ENCODE measurements at regions not wholly inside any gene's neighbourhood (a gene's known extent, or its start where the extent isn't known, plus 50 kb on each side); places are given as distances from the start of the nearest gene placed in this dataset.

GRCh38 chr19:32010071-32010470, 335.3 kb upstream of the ZNF507 start:
- no peak for DNase-seq

- DNase-seq: no peak
These were observed 333.2 kb upstream of the ZNF507 start for GRCh38 chr19:32012206-32012605.

- no peak for DNase-seq
These were observed 332.4 kb upstream of the ZNF507 start for GRCh38 chr19:32012886-32013631.

- DNase-seq: no peak
These were observed 328.0 kb upstream of the ZNF507 start for GRCh38 chr19:32017176-32017953.

GRCh38 chr19:32018014-32018413, 327.4 kb upstream of the ZNF507 start:
- DNase-seq: no peak

- no peak for DNase-seq
These were observed 324.9 kb upstream of the ZNF507 start for GRCh38 chr19:32020538-32020937.

GRCh38 chr19:32022044-32022640, 323.3 kb upstream of the ZNF507 start:
- DNase-seq: no peak

GRCh38 chr19:32022731-32023563, 322.5 kb upstream of the ZNF507 start:
- no peak for DNase-seq

- no peak for DNase-seq
These were observed 321.9 kb upstream of the ZNF507 start for GRCh38 chr19:32023564-32023832.

GRCh38 chr19:32029235-32029634, 316.2 kb upstream of the ZNF507 start:
- DNase-seq: no peak

- no peak for DNase-seq
These were observed 312.8 kb upstream of the ZNF507 start for GRCh38 chr19:32032561-32032960.

GRCh38 chr19:32035626-32036025, 309.8 kb upstream of the ZNF507 start:
- no peak for DNase-seq

GRCh38 chr19:32038021-32038920, 307.1 kb upstream of the ZNF507 start:
- no peak for DNase-seq

- no peak for DNase-seq
These were observed 306.4 kb upstream of the ZNF507 start for GRCh38 chr19:32038961-32039360.

- DNase-seq: no peak
These were observed 306.0 kb upstream of the ZNF507 start for GRCh38 chr19:32039440-32039839.

GRCh38 chr19:32040236-32040635, 305.2 kb upstream of the ZNF507 start:
- no peak for DNase-seq

GRCh38 chr19:32041681-32042292, 303.6 kb upstream of the ZNF507 start:
- DNase-seq: peak in 1 of 2 experiments; percentile 6

- DNase-seq: no peak
These were observed 297.6 kb upstream of the ZNF507 start for GRCh38 chr19:32047788-32048187.

GRCh38 chr19:32053376-32053775, 292.0 kb upstream of the ZNF507 start:
- DNase-seq: no peak

GRCh38 chr19:32053861-32054260, 291.5 kb upstream of the ZNF507 start:
- DNase-seq: no peak

- no peak for DNase-seq
These were observed 287.3 kb upstream of the ZNF507 start for GRCh38 chr19:32058131-32058530.

- no peak for DNase-seq
These were observed 284.1 kb upstream of the ZNF507 start for GRCh38 chr19:32061315-32061714.
